ENCODE measurements at regions not wholly inside any gene's neighbourhood (a gene's known extent, or its start where the extent isn't known, plus 50 kb on each side); places are given as distances from the start of the nearest gene placed in this dataset.

DNA sequence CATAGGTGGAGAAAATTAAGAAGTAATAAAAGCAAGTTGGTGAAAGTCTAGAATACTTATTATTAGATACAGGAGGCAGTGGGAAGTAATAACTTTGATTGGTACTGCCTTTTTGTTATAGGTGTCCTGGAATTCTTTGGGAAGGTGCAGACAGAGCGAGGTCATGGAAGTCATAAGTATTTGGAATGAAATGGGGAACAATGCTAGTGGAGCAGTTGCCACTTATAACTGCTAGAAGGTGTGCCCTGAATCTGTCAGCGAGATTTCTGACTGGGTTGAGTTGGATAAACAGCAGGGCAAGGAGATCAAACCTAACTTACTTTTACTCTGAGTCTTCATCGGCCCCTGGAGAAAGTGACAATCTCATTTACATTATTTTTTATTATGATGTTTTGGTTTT, 69.6 kb downstream of the LHX9 start (continued):
- no peak for TF ChIP-seq NR2C2 (IDR thresholded peaks at IDR 0.05; ENCODE audit: borderline replicate concordance, control insufficient read depth, insufficient read length, low read depth)
- TF ChIP-seq CREB1 (IDR thresholded peaks at IDR 0.05; ENCODE audit: low read depth) = no peak
- TF ChIP-seq, protein P1, sequence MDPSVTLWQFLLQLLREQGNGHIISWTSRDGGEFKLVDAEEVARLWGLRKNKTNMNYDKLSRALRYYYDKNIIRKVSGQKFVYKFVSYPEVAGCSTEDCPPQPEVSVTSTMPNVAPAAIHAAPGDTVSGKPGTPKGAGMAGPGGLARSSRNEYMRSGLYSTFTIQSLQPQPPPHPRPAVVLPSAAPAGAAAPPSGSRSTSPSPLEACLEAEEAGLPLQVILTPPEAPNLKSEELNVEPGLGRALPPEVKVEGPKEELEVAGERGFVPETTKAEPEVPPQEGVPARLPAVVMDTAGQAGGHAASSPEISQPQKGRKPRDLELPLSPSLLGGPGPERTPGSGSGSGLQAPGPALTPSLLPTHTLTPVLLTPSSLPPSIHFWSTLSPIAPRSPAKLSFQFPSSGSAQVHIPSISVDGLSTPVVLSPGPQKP (IDR thresholded peaks at IDR 0.05; ENCODE audit: low read depth, low read length) = no peak
- TF ChIP-seq EP300 (IDR thresholded peaks at IDR 0.05; ENCODE audit: borderline replicate concordance in 1 of 2, control insufficient read depth in 1 of 2, low read depth in 2 of 2, low read length in 2 of 2) = no peak

DNA sequence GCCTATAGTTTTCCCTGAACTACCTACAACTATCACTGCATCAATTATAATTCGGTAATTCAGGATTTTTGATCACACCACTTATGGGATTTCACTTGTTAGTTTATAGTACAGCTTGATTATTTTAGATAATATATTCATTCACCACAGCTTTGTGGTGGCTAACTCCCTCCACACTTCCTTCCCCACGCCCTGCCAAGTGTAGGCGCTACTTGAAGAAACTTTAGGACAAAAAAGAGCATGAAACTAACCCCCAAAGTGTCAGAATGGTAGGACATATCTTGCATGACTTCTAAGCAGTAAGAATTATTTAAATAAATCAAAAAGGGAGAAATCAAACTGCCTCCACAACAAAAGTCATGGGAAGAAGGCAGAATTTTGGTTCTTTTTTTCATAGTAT, 70.1 kb downstream of the LHX9 start:
- in situ Hi-C loops (cut with MboI) (no loop called here), intact Hi-C loops (cut with micrococcal nuclease; ENCODE audit: unreplicated experiment) (no loop called here)
- POLR2A ChIA-PET = no interaction called here
- ATAC-seq = no peak
- CTCF ChIA-PET = no interaction called here
- Histone ChIP-seq H3K79me2 (ENCODE audit: control insufficient read depth, insufficient read depth, low read length) (no peaks in the 10 kb centered on the region), H3K36me3 (ENCODE audit: control insufficient read depth in 2 of 2, insufficient read depth in 2 of 2, low read length in 1 of 2) (no peaks in the 10 kb centered on the region), H4K20me1 (ENCODE audit: control insufficient read depth, insufficient read depth) (no peaks in the 10 kb centered on the region), H3K27me3 (replicated peaks in 1 of 2; ENCODE audit: control insufficient read depth in 2 of 2, insufficient read depth in 2 of 2, low read length in 1 of 2) (no peaks in the 10 kb centered on the region), H3K4me1 (ENCODE audit: control insufficient read depth, insufficient read depth, low read length) (no peaks in the 10 kb centered on the region), H3K9me3 (replicated peaks; ENCODE audit: control insufficient read depth, insufficient read depth, low read length) (no peaks in the 10 kb centered on the region), H2AFZ (ENCODE audit: control insufficient read depth, low read depth, low read length) (no peak overlapping the region), H3K9ac (ENCODE audit: control insufficient read depth, insufficient read depth, low read length) (no peak overlapping the region), H3K27ac (ENCODE audit: control insufficient read depth, insufficient read depth) (no peak overlapping the region), H3K4me3 (no peak overlapping the region), H3K4me2 (ENCODE audit: control insufficient read depth, insufficient read depth) (no peak overlapping the region)
- RAD21 ChIA-PET (ENCODE audit: unreplicated experiment) = no interaction called here
- no TSS peak for BruUV-seq (replicated peaks)
- no peak for FAIRE-seq
- no peak for DNase-seq (ENCODE audit: low read depth, low spot score)
- SMC1A ChIA-PET (ENCODE audit: uncharacterized antibody, unreplicated experiment) = no interaction called here
- WGBS (ENCODE audit: insufficient coverage, insufficient replicate concordance, low lambda C conversion rate, missing lambda C conversion rate) = 13% methylated on average over 3 of the region's 3 CpGs
- TF ChIP-seq NFYB (IDR thresholded peaks at IDR 0.05; ENCODE audit: insufficient read depth, low read depth, low read length) = no peak
- TF ChIP-seq MEF2A (IDR thresholded peaks at IDR 0.05; ENCODE audit: insufficient read depth, low read depth, low read length) = no peak
- no peak for TF ChIP-seq POLR2AphosphoS5 (IDR thresholded peaks at IDR 0.05; ENCODE audit: low read length)
- TF ChIP-seq FOS (IDR thresholded peaks at IDR 0.05; ENCODE audit: borderline replicate concordance, extremely low read depth, insufficient read length) = no peak
- TF ChIP-seq, protein P1 (IDR thresholded peaks at IDR 0.05; ENCODE audit: low read depth, low read length) = no peak
- no peak for TF ChIP-seq BACH1 (IDR thresholded peaks at IDR 0.05; ENCODE audit: borderline replicate concordance)
- no peak for TF ChIP-seq GATAD2B (conservative IDR thresholded peaks at IDR 0.05; ENCODE audit: low read depth)
- no peak for TF ChIP-seq TAF1 (IDR thresholded peaks at IDR 0.05; ENCODE audit: borderline replicate concordance, low read depth, low read length)
- TF ChIP-seq, protein P2, sequence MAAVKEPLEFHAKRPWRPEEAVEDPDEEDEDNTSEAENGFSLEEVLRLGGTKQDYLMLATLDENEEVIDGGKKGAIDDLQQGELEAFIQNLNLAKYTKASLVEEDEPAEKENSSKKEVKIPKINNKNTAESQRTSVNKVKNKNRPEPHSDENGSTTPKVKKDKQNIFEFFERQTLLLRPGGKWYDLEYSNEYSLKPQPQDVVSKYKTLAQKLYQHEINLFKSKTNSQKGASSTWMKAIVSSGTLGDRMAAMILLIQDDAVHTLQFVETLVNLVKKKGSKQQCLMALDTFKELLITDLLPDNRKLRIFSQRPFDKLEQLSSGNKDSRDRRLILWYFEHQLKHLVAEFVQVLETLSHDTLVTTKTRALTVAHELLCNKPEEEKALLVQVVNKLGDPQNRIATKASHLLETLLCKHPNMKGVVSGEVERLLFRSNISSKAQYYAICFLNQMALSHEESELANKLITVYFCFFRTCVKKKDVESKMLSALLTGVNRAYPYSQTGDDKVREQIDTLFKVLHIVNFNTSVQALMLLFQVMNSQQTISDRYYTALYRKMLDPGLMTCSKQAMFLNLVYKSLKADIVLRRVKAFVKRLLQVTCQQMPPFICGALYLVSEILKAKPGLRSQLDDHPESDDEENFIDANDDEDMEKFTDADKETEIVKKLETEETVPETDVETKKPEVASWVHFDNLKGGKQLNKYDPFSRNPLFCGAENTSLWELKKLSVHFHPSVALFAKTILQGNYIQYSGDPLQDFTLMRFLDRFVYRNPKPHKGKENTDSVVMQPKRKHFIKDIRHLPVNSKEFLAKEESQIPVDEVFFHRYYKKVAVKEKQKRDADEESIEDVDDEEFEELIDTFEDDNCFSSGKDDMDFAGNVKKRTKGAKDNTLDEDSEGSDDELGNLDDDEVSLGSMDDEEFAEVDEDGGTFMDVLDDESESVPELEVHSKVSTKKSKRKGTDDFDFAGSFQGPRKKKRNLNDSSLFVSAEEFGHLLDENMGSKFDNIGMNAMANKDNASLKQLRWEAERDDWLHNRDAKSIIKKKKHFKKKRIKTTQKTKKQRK (IDR thresholded peaks at IDR 0.05; ENCODE audit: low read depth, low read length) = no peak
- TF ChIP-seq SMARCA5 (IDR thresholded peaks at IDR 0.05) = no peak
- TF ChIP-seq, protein P3, sequence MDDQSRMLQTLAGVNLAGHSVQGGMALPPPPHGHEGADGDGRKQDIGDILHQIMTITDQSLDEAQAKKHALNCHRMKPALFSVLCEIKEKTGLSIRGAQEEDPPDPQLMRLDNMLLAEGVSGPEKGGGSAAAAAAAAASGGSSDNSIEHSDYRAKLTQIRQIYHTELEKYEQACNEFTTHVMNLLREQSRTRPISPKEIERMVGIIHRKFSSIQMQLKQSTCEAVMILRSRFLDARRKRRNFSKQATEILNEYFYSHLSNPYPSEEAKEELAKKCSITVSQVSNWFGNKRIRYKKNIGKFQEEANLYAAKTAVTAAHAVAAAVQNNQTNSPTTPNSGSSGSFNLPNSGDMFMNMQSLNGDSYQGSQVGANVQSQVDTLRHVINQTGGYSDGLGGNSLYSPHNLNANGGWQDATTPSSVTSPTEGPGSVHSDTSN (IDR thresholded peaks at IDR 0.05; ENCODE audit: insufficient replicate concordance, low read depth, low read length) = no peak
- no peak for TF ChIP-seq RCOR1 (conservative IDR thresholded peaks at IDR 0.05; ENCODE audit: low read depth, low read length)
- no peak for TF ChIP-seq HDAC6 (IDR thresholded peaks at IDR 0.05; ENCODE audit: unreplicated experiment)
- TF ChIP-seq RELA (IDR thresholded peaks at IDR 0.05; ENCODE audit: borderline replicate concordance, partially characterized antibody) = no peak
